DND-41 (cell line): ENCODE measurements at regions not wholly inside any gene's neighbourhood (a gene's known extent, or its start where the extent isn't known, plus 50 kb on each side); places are given as distances from the start of the nearest gene placed in this dataset.

Source experiments
- EZH2 ChIP-seq: IDR thresholded peaks from 3 replicates; pipeline ENCODE4 v1.6.1; 2012; ENCODE audit warnings: borderline replicate concordance, low read depth, mild to moderate bottlenecking, moderate library complexity, low read length, inconsistent platforms; ENCODE audit not compliant: severe bottlenecking
- TF ChIP-seq, protein P1 (sequence below): IDR thresholded peaks from 2 replicates; pipeline ENCODE4 v1.5.1; 2012; ENCODE audit warnings: borderline replicate concordance, low read length, moderate library complexity, mild to moderate bottlenecking; ENCODE audit not compliant: poor library complexity, severe bottlenecking; ENCODE audit errors: extremely low read depth

GRCh38 chr12:17062267-17063036, 456.5 kb upstream of the LMO3 start:
- TF ChIP-seq EZH2, result no peak
- TF ChIP-seq, protein P1, sequence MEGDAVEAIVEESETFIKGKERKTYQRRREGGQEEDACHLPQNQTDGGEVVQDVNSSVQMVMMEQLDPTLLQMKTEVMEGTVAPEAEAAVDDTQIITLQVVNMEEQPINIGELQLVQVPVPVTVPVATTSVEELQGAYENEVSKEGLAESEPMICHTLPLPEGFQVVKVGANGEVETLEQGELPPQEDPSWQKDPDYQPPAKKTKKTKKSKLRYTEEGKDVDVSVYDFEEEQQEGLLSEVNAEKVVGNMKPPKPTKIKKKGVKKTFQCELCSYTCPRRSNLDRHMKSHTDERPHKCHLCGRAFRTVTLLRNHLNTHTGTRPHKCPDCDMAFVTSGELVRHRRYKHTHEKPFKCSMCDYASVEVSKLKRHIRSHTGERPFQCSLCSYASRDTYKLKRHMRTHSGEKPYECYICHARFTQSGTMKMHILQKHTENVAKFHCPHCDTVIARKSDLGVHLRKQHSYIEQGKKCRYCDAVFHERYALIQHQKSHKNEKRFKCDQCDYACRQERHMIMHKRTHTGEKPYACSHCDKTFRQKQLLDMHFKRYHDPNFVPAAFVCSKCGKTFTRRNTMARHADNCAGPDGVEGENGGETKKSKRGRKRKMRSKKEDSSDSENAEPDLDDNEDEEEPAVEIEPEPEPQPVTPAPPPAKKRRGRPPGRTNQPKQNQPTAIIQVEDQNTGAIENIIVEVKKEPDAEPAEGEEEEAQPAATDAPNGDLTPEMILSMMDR, result no peak
